Hematopoietic multipotent progenitor cell treated with erythropoietin and hydrocortisone succinate and interleukin-3 and kit ligand, for 6 days (in vitro differentiated cells): ENCODE measurements at regions not wholly inside any gene's neighbourhood (a gene's known extent, or its start where the extent isn't known, plus 50 kb on each side); places are given as distances from the start of the nearest gene placed in this dataset.

ENCODE experiments used
- DNase-seq: peaks from one replicate; pipeline ENCODE4 v3.0.0-alpha.2; 2015

- peak; percentile 21 for DNase-seq
Observed at GRCh38 chr15:101124731-101125451, 127.0 kb downstream of the CHSY1 start.

- peak; percentile 34 for DNase-seq
Observed at GRCh38 chr15:101123222-101123910, 128.5 kb downstream of the CHSY1 start.

- DNase-seq = no peak
Observed at GRCh38 chr15:101122806-101123205, 129.0 kb downstream of the CHSY1 start.

GRCh38 chr15:101122266-101122665 is 129.6 kb downstream of the CHSY1 start:
- DNase-seq = no peak

DNA sequence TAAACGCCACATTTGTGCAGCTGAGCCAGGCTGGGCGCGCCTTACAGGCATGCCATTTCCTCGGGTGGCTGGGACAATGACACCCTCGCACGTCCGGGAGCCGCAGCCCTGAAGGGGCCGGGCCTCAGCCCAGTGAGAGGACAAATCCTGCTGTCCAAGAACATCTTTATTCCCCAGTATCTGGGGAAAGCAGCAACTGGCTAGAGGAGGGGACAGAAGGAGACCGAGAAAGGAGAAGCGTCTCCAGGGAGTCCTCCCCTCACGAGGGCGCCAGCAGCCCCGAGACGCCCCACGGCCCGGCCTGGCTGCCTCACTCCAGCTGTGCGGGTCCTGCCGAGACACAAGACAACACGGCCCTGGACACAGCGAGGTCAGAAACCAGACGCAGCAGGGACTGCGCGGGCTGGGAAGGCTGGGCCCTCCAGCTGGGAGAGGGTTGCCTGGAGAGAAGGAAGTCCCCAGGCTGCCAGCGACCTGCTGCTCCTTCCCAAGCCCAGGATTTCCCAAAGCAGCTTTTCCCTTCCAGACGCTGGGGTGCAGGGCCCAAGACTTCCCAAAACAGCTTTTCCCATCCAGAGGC is 130.2 kb downstream of the CHSY1 start:
- peak; percentile 81 for DNase-seq

GRCh38 chr15:101120987-101121386 is 130.9 kb downstream of the CHSY1 start:
- DNase-seq = no peak

GRCh38 chr15:101120473-101120872 is 131.4 kb downstream of the CHSY1 start:
- no peak for DNase-seq
